ENCODE measurements at regions not wholly inside any gene's neighbourhood (a gene's known extent, or its start where the extent isn't known, plus 50 kb on each side); places are given as distances from the start of the nearest gene placed in this dataset.

DNA sequence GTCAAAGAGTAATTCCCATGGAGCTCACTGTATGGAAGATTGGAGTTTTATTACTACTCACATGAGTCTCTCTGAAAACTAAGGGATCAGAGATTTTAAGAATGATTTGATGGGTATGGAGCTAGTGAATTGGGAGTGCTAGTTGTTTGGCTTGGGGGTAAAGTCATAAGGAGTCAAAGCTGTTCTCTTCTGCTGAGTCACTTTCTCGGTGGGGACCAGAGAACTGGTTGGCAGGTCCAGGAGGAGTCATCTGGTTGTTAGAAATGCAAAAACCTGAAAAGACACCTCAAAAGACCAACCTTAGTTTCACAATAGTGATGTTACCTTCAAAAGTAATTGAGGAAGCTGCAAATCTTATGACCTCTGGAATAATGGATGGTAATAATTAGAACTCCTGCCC lies 355.4 kb downstream of the RPS4Y2 start:
- TF ChIP-seq, protein P1, sequence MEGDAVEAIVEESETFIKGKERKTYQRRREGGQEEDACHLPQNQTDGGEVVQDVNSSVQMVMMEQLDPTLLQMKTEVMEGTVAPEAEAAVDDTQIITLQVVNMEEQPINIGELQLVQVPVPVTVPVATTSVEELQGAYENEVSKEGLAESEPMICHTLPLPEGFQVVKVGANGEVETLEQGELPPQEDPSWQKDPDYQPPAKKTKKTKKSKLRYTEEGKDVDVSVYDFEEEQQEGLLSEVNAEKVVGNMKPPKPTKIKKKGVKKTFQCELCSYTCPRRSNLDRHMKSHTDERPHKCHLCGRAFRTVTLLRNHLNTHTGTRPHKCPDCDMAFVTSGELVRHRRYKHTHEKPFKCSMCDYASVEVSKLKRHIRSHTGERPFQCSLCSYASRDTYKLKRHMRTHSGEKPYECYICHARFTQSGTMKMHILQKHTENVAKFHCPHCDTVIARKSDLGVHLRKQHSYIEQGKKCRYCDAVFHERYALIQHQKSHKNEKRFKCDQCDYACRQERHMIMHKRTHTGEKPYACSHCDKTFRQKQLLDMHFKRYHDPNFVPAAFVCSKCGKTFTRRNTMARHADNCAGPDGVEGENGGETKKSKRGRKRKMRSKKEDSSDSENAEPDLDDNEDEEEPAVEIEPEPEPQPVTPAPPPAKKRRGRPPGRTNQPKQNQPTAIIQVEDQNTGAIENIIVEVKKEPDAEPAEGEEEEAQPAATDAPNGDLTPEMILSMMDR (conservative IDR thresholded peaks at IDR 0.05; ENCODE audit: low read length) = no peak
- no peak for TF ChIP-seq EZH2phosphoT487 (IDR thresholded peaks at IDR 0.05; ENCODE audit: borderline replicate concordance, low read depth, low read length)
